ENCODE measurements at regions not wholly inside any gene's neighbourhood (a gene's known extent, or its start where the extent isn't known, plus 50 kb on each side); places are given as distances from the start of the nearest gene placed in this dataset.

- no peak for DNase-seq
Observed at GRCh38 chr9:108213511-108213910, 642.3 kb downstream of the ACTL7B start.

GRCh38 chr9:108212184-108212583 lies 643.6 kb downstream of the ACTL7B start:
- no peak for DNase-seq

GRCh38 chr9:108211411-108211955 lies 644.3 kb downstream of the ACTL7B start:
- DNase-seq, result no peak

GRCh38 chr9:108209132-108209685 lies 646.6 kb downstream of the ACTL7B start:
- no peak for DNase-seq

GRCh38 chr9:108207561-108208165 lies 648.1 kb downstream of the ACTL7B start:
- DNase-seq, result peak; percentile 94

- peak; percentile 26 for DNase-seq
Observed at GRCh38 chr9:108205276-108205675, 650.5 kb downstream of the ACTL7B start.

- DNase-seq, result no peak
Observed at GRCh38 chr9:108197899-108198298, 657.9 kb downstream of the ACTL7B start.

- DNase-seq, result no peak
Observed at GRCh38 chr9:108197008-108197365, 658.8 kb downstream of the ACTL7B start.

GRCh38 chr9:108196332-108197007 lies 659.3 kb downstream of the ACTL7B start:
- no peak for DNase-seq

GRCh38 chr9:108194154-108194553 lies 661.6 kb downstream of the ACTL7B start:
- DNase-seq, result no peak

GRCh38 chr9:108193026-108193710 lies 662.6 kb downstream of the ACTL7B start:
- DNase-seq, result no peak

GRCh38 chr9:108191065-108191464 lies 664.7 kb downstream of the ACTL7B start:
- no peak for DNase-seq

GRCh38 chr9:108188976-108189375 lies 666.8 kb downstream of the ACTL7B start:
- DNase-seq, result no peak

GRCh38 chr9:108188482-108188881 lies 667.3 kb downstream of the ACTL7B start:
- DNase-seq, result no peak

GRCh38 chr9:108186642-108187395 lies 669.0 kb downstream of the ACTL7B start:
- DNase-seq, result peak; percentile 88

- DNase-seq, result no peak
Observed at GRCh38 chr9:108185613-108186012, 670.2 kb downstream of the ACTL7B start.

- DNase-seq, result peak; percentile 77
Observed at GRCh38 chr9:108184941-108185340, 670.8 kb downstream of the ACTL7B start.

GRCh38 chr9:108184009-108184408 lies 671.8 kb downstream of the ACTL7B start:
- DNase-seq, result no peak

- DNase-seq, result peak; percentile 54
Observed at GRCh38 chr9:108182950-108183381, 672.8 kb downstream of the ACTL7B start.

- DNase-seq, result no peak
Observed at GRCh38 chr9:108182270-108182669, 673.5 kb downstream of the ACTL7B start.

- no peak for DNase-seq
Observed at GRCh38 chr9:108181441-108181840, 674.3 kb downstream of the ACTL7B start.

GRCh38 chr9:108180541-108180940 lies 675.2 kb downstream of the ACTL7B start:
- no peak for DNase-seq

GRCh38 chr9:108178318-108178717 lies 677.5 kb downstream of the ACTL7B start:
- DNase-seq, result no peak
